ENCODE measurements at regions not wholly inside any gene's neighbourhood (a gene's known extent, or its start where the extent isn't known, plus 50 kb on each side); places are given as distances from the start of the nearest gene placed in this dataset.
A peak's percentile ranks its signal among the peaks of the same experiment; 100 is the strongest.

- Mint-ChIP-seq H3K36me3 (ENCODE audit: low read depth) (no peaks in the 10 kb centered on the region), H3K27me3 (ENCODE audit: insufficient read depth) (peaks cover 38% of the 10 kb centered on the region), H3K4me3 (no peak overlapping the region), H3K9me3 (no peaks in the 10 kb centered on the region), H3K4me1 (no peaks in the 10 kb centered on the region), H3K27ac (no peak overlapping the region)
- Histone ChIP-seq H3K27ac (ENCODE audit: low read depth, low read length) (no peak overlapping the region), H3K9ac (ENCODE audit: extremely low read depth, low read length, poor library complexity, severe bottlenecking) (no peak overlapping the region), H3K36me3 (ENCODE audit: control insufficient read depth, insufficient read depth, low read length) (no peaks in the 10 kb centered on the region), H3K9me3 (ENCODE audit: control insufficient read depth, low read length) (no peaks in the 10 kb centered on the region), H3K27me3 (ENCODE audit: control insufficient read depth, insufficient read depth, low read length, poor library complexity, severe bottlenecking) (peaks cover 19% of the 10 kb centered on the region), H3K4me1 (ENCODE audit: control insufficient read depth, insufficient read depth, low read length) (no peaks in the 10 kb centered on the region), H3K4me3 (ENCODE audit: low read length) (no peak overlapping the region)
- WGBS, 2 experiments (ENCODE audit: insufficient coverage in 1 of 2, insufficient read length in 1 of 2), result 80 to 82% methylated on average over 2 of the region's 2 CpGs
- no peak for TF ChIP-seq CTCF (conservative IDR thresholded peaks at IDR 0.05)
- no peak for DNase-seq
Observed at GRCh38 chr5:38168029-38168428, 90.3 kb upstream of the EGFLAM start.

- Histone ChIP-seq H3K4me1 (ENCODE audit: control insufficient read depth, insufficient read depth, low read length) (no peaks in the 10 kb centered on the region), H3K4me3 (ENCODE audit: low read length) (no peak overlapping the region), H3K36me3 (ENCODE audit: control insufficient read depth, insufficient read depth, low read length) (no peaks in the 10 kb centered on the region), H3K9me3 (ENCODE audit: control insufficient read depth, low read length) (no peaks in the 10 kb centered on the region), H3K27me3 (ENCODE audit: control insufficient read depth, insufficient read depth, low read length, poor library complexity, severe bottlenecking) (peaks cover 19% of the 10 kb centered on the region), H3K9ac (ENCODE audit: extremely low read depth, low read length, poor library complexity, severe bottlenecking) (no peak overlapping the region), H3K27ac (ENCODE audit: low read depth, low read length) (no peak overlapping the region)
- peaks cover 38% of the 10 kb centered on the region for H3K27me3 Mint-ChIP-seq (ENCODE audit: insufficient read depth)
- DNase-seq, result peak; percentile 78
- no peaks in the 10 kb centered on the region for H3K36me3 Mint-ChIP-seq (ENCODE audit: low read depth)
- no peak overlapping the region for H3K27ac Mint-ChIP-seq
- no peak for TF ChIP-seq CTCF (conservative IDR thresholded peaks at IDR 0.05)
- no peaks in the 10 kb centered on the region for H3K9me3 Mint-ChIP-seq
- H3K4me1 Mint-ChIP-seq, result no peaks in the 10 kb centered on the region
- WGBS, 2 experiments (ENCODE audit: insufficient coverage in 1 of 2, insufficient read length in 1 of 2), result 48 to 53% methylated on average over 10 to 12 of the region's 12 CpGs
- no peak overlapping the region for H3K4me3 Mint-ChIP-seq
Observed at GRCh38 chr5:38167562-38167996, 90.8 kb upstream of the EGFLAM start.

GRCh38 chr5:38166832-38167231, 91.5 kb upstream of the EGFLAM start:
- no peaks in the 10 kb centered on the region for H3K36me3 Mint-ChIP-seq (ENCODE audit: low read depth)
- no peaks in the 10 kb centered on the region for H3K4me1 ChIP-seq (ENCODE audit: control insufficient read depth, insufficient read depth, low read length)
- H3K4me3 Mint-ChIP-seq, result no peak overlapping the region
- peaks cover 19% of the 10 kb centered on the region for H3K27me3 ChIP-seq (ENCODE audit: control insufficient read depth, insufficient read depth, low read length, poor library complexity, severe bottlenecking)
- 85 to 87% methylated on average over 5 to 11 of the region's 11 CpGs for WGBS, 2 experiments (ENCODE audit: insufficient coverage in 1 of 2, insufficient read length in 1 of 2)
- H3K9ac ChIP-seq (ENCODE audit: extremely low read depth, low read length, poor library complexity, severe bottlenecking), result no peak overlapping the region
- no peak overlapping the region for H3K27ac Mint-ChIP-seq
- DNase-seq, result peak; percentile 48
- no peaks in the 10 kb centered on the region for H3K4me1 Mint-ChIP-seq
- no peak overlapping the region for H3K27ac ChIP-seq (ENCODE audit: low read depth, low read length)
- peaks cover 38% of the 10 kb centered on the region for H3K27me3 Mint-ChIP-seq (ENCODE audit: insufficient read depth)
- no peak overlapping the region for H3K4me3 ChIP-seq (ENCODE audit: low read length)
- no peaks in the 10 kb centered on the region for H3K9me3 Mint-ChIP-seq
- no peak for TF ChIP-seq CTCF (conservative IDR thresholded peaks at IDR 0.05)
- H3K9me3 ChIP-seq (ENCODE audit: control insufficient read depth, low read length), result no peaks in the 10 kb centered on the region
- no peaks in the 10 kb centered on the region for H3K36me3 ChIP-seq (ENCODE audit: control insufficient read depth, insufficient read depth, low read length)
